Epithelial cell of esophagus (primary cell): ENCODE measurements at regions not wholly inside any gene's neighbourhood (a gene's known extent, or its start where the extent isn't known, plus 50 kb on each side); places are given as distances from the start of the nearest gene placed in this dataset.
"Not testable (repeated sequence)": the region's sequence is repeated elsewhere in the genome, so short reads cannot be mapped to it uniquely, and the experiment has no call there.

Experiments
- DNase-seq: peaks from one replicate; pipeline ENCODE4 v3.0.0; 2010; ENCODE audit warnings: low read depth
- H3K4me3 ChIP-seq: 2 replicates; pipeline ENCODE4 v1.5.1; 2011; ENCODE audit warnings: mild to moderate bottlenecking, low read length, control low read depth
- TF ChIP-seq, protein P1 (sequence below): IDR thresholded peaks from 2 replicates; pipeline ENCODE4 v1.5.1; 2011; ENCODE audit warnings: low read depth, mild to moderate bottlenecking, low read length, control low read depth, inconsistent platforms; ENCODE audit not compliant: insufficient read depth; ENCODE audit errors: missing control alignments

DNA sequence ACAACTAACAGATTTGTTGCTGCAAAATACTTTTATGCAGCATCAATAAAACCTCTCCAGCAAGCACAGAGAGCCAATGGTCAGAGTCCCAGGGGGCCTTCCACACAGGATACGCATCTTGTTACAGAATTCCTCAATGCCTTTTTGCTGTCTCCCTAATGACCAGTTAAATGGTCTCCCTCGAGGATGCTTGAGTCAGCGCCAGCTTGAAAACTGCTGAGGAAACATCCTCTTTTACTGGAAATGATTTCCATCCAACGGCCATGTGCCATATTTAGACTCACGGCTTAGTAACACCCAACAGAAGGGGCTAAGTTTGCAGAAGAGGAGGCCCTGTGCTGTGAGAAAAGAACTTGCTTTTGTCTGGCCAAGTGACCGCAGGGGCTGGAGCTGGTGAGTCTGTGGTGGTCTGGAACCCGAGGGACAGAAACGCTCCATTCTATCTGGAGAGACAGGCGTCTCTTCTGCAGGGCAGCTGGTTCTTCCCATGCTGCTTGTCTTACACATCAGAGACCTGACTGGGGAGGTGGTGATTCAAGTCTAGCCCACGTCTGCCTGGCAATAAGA lies 496.4 kb downstream of the SETD4 start:
- TF ChIP-seq, protein P1, sequence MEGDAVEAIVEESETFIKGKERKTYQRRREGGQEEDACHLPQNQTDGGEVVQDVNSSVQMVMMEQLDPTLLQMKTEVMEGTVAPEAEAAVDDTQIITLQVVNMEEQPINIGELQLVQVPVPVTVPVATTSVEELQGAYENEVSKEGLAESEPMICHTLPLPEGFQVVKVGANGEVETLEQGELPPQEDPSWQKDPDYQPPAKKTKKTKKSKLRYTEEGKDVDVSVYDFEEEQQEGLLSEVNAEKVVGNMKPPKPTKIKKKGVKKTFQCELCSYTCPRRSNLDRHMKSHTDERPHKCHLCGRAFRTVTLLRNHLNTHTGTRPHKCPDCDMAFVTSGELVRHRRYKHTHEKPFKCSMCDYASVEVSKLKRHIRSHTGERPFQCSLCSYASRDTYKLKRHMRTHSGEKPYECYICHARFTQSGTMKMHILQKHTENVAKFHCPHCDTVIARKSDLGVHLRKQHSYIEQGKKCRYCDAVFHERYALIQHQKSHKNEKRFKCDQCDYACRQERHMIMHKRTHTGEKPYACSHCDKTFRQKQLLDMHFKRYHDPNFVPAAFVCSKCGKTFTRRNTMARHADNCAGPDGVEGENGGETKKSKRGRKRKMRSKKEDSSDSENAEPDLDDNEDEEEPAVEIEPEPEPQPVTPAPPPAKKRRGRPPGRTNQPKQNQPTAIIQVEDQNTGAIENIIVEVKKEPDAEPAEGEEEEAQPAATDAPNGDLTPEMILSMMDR = no peak
- no peak for DNase-seq
- no peak overlapping the region for H3K4me3 ChIP-seq

DNA sequence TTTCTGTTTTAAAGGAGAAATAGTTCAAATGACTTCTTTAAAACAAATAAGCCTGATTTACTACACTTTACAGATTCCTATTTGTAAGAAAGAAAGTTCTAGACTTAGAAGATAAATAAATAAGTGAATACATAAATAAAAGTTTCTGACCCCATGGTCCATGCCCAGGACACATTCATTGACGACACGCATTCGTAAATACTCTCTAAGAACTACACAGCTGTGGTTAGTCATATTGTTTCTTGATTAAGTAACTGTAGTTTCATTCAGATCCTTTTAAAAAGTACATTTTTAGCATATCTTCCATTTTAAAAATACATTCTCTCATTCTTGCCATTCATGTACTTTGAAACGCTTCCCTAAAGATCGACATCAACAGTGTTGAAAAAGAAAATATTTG lies 497.4 kb downstream of the SETD4 start:
- DNase-seq = no peak

DNA sequence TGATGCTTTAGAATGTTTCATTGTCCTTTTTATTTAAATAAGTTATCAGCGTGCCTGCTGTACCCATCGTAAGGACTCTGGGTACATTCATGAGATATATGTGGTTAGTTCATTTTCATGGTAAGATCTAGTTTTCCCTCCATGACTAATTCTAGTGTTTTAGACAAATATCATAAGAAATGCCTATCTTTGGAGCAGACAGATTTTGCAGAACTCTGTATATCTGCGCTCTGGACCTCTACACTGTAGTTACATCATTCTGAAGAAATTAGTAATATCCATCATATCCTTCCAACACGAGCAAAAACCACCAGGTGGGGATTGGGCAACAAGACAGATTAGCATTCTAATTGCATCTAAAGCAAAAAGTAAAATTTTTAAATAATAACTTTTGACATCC lies 499.2 kb downstream of the SETD4 start:
- TF ChIP-seq, protein P1 = no peak
- no peak overlapping the region for H3K4me3 ChIP-seq
- no peak for DNase-seq

More for the DNA sequence above, 497.4 kb downstream of the SETD4 start:
- TF ChIP-seq, protein P1 = no peak
- no peak overlapping the region for H3K4me3 ChIP-seq

DNA sequence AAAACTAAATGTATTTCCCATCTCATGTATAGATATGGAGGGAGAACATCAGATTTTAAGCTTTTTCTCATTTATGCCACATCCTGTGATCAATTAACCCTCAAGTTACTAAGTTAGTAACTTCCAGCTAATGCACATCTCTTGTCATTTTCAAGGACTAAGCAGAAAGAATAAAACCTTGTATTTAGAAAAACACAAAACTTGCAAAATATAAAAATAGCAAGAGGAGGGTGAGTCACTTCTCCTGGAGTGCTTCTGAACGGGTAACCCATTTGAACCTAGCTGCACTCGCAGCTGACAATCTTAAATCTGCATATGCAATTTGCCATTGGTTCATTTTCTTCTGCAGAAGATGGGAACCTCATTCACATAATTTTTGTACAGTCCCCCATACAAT lies 500.5 kb downstream of the SETD4 start:
- no peak overlapping the region for H3K4me3 ChIP-seq
- DNase-seq = no peak
- TF ChIP-seq, protein P1 = no peak

DNA sequence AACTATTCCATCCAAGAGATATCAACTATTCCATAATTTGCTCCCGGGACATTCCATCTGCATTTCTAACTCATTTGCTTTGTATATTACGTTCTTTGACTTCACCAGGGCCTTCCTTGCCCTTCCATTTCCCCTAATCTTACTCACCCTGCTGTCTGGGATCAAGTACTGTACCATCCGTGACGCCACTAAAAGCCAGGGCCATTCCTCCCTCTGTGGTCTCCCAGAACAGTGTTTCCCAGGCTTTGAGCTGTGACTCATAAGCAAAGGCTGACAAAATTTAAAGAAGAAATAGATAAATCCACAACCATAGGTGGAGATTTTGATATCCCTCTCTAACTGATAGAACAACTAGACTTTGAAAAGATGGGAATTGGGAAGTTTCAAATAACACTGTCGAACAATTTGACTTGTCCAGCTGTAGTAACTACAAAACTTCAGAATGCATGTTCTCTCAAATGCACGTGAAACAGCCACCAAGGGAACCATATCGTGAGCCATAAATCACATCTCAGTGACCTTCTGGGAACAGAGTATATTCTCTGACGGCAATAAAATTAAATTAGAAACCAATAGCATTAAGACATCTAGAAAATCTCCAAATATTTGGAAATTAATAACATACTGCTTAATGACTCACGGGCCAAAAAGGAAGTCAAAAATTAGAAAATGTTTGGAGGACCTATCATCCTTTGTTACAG lies 501.0 kb downstream of the SETD4 start:
- TF ChIP-seq, protein P1 = no peak
- peak; percentile 9 for DNase-seq
- no peak overlapping the region for H3K4me3 ChIP-seq

DNA sequence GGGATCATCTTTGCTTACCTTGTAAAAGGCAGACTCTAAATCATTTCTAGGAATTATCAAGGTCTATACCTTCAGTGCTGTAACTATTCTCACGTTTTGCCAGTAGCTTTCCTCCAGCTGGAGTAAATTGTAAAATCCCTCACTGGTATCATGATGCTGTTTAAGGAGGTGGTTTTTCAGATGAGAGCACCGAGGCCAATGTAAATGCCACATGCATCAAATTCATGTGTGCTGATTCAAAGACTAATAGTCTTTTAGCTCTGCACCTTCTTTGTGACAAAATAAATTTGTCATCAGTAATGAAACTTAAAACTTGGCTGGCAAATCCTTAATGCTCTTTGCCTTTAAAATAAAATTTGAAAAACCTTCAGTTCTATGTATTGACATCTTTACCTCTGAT lies 503.8 kb downstream of the SETD4 start:
- H3K4me3 ChIP-seq = no peak overlapping the region
- DNase-seq = no peak
- TF ChIP-seq, protein P1 = no peak

DNA sequence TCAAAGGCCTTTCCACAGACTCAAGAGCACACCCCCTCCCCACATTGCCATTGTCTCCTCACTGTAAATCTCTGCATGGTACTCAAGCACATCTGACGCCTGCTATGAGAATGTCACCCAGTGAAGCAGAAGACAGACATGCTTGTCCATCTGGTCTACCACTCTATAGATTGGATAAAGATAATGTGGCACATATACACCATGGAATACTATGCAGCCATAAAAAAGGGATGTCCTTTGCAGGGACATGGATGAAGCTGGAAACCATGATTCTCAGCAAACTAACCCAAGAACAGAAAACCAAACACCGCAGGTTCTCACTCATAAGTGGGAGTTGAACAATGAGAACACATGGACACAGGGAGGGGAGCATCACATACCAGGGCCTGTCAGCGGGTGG lies 503.4 kb upstream of the RUNX1 start:
- not testable (repeated sequence) for H3K4me3 ChIP-seq, DNase-seq
